Left lobe of liver (tissue), 2 donors: ENCODE measurements at regions not wholly inside any gene's neighbourhood (a gene's known extent, or its start where the extent isn't known, plus 50 kb on each side); places are given as distances from the start of the nearest gene placed in this dataset.
"Not testable (repeated sequence)": the region's sequence is repeated elsewhere in the genome, so short reads cannot be mapped to it uniquely, and the experiment has no call there.

Experiments
- ATAC-seq: fragments of 200-7000 bp; cut with Tn5 transposase; one replicate; pipeline ENCODE4 v1.9.1; 2020; ENCODE audit warnings: mild to moderate bottlenecking, moderate library complexity
- DNase-seq: peaks from one replicate; pipeline ENCODE4 v3.0.0-alpha.2; 2020; ENCODE audit warnings: low spot score
- donor health status: DM: no; HTN: no; CAD: no; lungs with moderate emphysema.
- donor health status: DM: no; HTN: yes; CAD: no.

DNA sequence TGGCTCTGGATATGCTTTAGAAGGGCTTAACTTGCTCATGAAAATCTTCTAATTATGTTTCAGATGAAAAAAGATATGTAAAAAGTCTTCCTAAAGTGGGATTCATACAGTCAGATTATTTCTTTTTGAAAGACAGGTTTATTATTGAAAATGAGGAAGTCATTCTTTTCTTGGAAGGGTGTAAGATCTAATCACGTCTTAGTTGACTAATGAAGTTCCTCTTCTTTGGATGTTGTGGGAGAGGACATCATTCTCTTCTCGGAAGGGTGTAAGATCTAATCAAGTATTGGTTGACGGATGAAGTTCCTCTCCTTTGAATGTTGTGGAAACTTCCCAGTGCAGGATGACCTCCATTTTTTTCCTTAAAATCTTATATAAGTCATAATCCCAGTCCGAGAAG, 74.9 kb downstream of the ALG10 start:
- DNase-seq = no peak
- ATAC-seq = no peak

GRCh38 chr12:34105392-34105933, 83.2 kb downstream of the ALG10 start:
- DNase-seq = no peak
- ATAC-seq = no peak

- ATAC-seq (no peak), DNase-seq (no peak)
Measured at GRCh38 chr12:34106172-34106571, 83.9 kb downstream of the ALG10 start.

DNA sequence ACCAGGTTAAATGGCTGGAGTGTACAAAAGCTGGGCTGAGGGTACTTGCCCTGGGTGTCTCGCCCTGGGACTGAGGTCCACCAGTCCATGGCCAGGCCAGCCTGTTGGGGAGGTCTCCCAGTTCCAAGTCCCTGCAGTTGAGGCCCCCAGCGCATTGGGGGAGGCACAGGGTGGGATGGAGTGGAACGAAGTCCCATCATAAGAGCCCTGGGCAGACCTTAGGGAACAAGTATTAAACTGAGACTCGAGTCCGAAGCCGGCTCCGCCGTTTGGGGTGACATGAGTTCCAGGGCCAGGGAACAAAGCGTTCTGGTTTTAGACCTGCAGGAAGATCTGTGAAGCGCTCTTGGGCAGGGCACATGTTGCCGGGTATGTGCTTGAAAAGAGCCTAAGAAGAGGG, 84.7 kb downstream of the ALG10 start:
- no peak for DNase-seq
- ATAC-seq = no peak

GRCh38 chr12:34107781-34108404, 85.6 kb downstream of the ALG10 start:
- no peak for ATAC-seq
- DNase-seq = no peak

DNA sequence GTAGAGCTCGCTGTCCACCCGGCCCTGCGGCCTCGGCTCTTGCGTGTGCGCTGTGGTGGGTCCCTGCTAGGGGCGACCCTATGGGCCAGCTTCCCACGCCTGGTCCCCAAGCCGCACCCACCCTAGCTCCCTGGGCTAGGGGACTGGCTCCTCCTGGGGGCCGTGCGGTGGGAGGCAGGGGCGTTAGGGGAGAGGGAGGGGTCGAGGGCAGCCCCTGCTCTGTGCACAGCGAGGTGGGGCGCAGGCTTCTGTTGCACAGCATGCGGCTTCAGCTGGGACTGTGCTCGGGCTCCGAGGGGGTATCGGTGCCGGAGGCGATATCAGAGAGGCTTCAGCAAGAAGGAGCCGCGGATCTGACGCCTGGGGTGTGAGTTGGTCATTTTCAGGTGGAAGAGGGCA, 86.1 kb downstream of the ALG10 start:
- no peak for ATAC-seq
- no peak for DNase-seq

DNA sequence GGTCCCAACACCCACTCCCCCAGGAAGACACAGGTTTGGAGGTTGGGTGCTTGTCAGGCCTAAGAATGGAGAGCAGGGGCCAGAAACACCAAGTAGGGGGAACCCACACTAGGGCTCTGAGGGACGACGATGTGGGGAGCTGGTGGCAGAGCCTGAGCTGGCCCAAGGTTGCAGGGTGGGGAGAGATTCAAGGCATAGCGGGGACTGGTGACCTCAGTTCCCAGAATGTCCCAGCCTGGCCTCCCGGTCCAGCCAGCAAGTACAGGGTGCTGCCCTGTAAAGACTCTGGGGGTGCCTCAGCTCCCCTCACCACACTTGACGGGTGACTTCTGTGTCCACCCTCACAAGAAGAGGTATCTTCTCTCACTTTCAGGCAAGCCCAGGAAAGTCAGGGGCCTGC, 86.7 kb downstream of the ALG10 start:
- DNase-seq (no peak), ATAC-seq (no peak)

GRCh38 chr12:34109390-34109789, 87.1 kb downstream of the ALG10 start:
- ATAC-seq = no peak
- no peak for DNase-seq

DNA sequence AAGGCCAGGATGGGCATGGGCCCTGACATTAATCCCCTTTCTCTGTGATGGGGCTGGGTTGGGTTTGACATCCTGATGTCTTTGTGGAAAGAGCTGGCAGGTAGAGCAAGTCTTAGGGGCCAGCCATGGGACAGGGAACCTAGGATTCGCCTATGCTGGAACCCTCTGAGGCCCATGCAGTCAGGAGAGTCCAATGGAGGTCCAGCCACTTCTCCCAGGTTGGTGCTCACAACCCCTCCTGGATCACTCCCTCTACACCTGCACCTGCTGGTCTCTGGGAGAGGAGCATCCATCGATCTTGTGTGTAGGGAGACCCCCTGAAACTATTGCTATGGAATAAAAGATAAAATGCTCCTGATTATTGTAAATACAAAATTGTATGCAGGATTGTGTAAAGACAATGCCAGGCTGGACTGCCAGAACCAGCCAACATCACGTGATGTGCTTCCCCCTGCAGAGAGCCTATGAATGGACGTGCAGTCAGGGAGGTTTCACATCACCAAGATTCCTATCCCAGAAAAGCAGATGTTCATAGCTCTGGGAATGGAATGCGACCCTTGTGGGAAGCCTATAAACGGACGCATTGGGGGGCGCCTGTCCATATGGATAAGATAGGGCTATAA, 87.7 kb downstream of the ALG10 start:
- DNase-seq = not testable (repeated sequence)

DNA sequence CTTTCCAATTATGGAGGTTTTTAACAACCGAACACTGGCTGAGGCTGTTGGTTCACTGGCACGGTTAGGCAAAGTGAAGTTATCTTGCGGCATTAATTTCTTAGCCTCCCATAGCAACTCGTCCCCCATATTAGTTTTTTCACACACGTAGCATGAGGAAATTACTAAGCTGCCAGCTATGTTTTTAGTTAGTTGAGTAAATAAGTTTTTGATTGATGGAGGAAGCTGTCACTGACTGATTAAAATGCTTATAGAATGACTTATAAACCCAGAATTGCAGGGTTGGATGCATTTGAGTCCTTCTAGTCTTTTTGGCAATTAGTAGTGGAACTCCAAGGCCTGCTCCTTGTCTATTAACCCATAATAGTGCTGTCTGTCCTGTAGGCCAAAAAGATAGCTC, 97.1 kb downstream of the ALG10 start:
- DNase-seq (no peak), ATAC-seq (no peak)

More for the DNA sequence above, 87.7 kb downstream of the ALG10 start:
- ATAC-seq = not testable (repeated sequence)

DNA sequence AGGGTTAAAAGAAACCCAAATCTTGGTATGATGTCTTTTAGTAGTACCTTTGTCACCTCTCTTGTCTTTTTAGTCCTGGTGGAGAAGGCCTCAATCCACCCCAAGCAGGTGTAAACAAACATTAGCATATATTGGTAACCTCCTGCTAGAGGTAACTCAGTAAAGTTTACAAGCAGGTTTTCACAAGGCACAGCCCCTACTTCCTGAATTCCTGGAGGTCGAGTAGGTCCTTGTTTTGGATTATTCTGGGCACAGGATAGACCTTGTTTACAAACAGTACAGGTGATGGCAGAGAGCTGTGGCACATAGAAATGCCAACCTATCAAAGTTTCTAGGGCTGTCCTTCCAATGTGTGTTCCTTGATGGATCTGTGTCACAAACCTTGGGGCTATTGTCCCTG, 99.1 kb downstream of the ALG10 start:
- DNase-seq = no peak
- no peak for ATAC-seq

- not testable (repeated sequence) for DNase-seq
- peak; percentile 77 for ATAC-seq
Measured at GRCh38 chr12:34123092-34123491, 100.8 kb downstream of the ALG10 start.

GRCh38 chr12:34124608-34125007, 102.3 kb downstream of the ALG10 start:
- ATAC-seq = peak; percentile 71
- DNase-seq = no peak

GRCh38 chr12:34126239-34126641, 103.9 kb downstream of the ALG10 start:
- no peak for DNase-seq
- peak; percentile 89 for ATAC-seq

DNA sequence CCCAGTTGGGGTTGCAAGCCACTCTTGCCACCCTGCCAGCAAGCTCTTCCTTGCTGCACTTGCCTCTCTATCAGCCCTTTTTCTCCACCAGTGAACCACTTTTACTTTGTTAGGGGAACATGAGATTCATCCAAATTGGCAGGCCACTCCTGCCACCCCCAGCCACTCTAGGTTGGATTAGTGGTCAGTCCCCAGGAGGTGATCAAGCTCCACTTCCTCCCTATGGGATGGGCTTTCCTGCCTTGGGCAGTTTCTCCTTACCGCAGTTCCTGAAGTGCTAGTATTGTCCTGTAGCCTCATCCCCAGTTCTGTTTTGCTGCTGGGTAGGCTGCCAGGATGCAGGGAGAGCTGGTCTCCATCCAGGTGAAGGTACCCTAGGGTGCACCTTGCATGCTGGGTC, 104.5 kb downstream of the ALG10 start:
- ATAC-seq (no peak), DNase-seq (no peak)

GRCh38 chr12:34127379-34127778, 105.1 kb downstream of the ALG10 start:
- ATAC-seq, DNase-seq: not testable (repeated sequence)

DNA sequence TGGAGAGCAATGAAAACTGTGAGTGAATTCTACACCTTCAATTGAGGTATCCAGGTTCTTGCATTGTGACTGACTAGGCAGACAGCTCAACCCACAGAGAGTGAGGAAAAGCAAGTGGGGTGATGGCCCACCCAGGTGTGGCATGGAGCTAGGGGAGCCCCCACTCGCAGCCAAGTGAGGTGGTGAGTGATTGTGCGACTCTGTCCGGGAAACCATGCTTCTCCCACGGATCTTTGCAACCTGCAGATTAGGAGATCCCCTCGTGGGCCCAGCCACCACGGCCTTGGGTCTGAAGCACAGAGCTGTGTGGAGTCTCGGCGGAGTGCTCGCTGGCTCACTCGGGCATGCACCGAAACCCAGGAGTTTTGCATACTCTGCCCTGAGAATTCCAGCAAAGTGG, 120.1 kb downstream of the ALG10 start:
- DNase-seq (no peak), ATAC-seq (no peak)

DNA sequence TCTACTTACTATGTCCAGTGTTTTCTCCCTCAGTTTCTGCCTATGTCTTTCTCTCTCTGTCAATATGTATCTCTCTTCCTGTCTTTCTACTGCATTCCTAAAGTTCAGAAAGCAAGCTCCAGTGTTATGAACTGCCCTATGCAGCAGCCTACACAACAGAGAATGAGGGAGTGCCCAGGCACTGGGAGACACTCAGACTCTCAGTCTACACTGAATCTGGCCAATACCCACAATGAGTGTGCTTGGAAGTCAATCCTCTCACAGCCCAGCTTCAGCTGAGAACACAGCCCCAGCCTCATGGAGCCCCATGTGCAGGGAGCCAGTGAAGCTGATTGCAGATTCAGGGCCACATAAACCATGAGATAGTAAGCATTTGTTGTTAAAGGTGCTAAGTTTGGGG, 128.7 kb downstream of the ALG10 start:
- DNase-seq = no peak
- ATAC-seq = no peak

DNA sequence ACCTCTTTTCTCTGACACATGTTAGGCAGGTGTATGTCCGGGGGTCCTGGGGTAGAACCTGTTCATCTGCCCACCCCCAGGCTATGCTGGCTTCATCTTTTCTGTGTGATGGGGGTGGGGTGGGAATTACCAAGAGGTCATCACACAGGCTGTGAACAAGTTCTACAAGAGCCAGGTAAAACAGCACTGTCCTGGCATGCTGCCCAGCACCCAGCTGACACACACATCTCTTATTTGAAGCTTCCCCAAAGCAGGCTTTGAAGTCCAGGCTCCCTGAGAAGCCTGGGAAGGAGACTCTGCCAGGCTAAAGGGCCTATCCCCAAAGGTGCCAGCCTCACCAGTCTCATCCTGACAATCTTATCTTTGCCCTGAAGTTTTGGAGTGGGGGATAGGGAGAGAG, 141.1 kb downstream of the ALG10 start:
- DNase-seq = no peak
- ATAC-seq = no peak

- DNase-seq (no peak), ATAC-seq (no peak)
Measured at GRCh38 chr12:34166427-34167060, 144.2 kb downstream of the ALG10 start.

GRCh38 chr12:34168507-34168906, 146.2 kb downstream of the ALG10 start:
- ATAC-seq, DNase-seq: not testable (repeated sequence)

DNA sequence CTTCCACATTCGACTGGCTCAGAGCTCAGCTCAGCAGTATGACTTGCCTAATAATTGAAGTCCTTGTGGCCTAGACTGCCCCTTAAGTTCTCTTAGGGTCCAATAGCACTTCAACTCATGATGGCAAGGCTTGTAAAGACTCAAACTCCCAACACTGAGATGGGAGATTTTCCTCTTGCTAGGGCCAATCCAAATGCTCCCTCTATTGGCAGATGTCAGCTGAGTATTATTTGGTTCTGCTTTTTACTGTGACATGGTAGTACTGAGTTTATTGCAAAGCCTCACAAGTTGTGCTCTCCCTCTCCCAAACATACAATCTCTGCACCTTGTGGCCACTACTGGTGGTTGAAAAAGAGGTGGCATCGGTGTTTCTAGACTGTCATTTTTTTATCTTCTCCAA, 164.2 kb downstream of the ALG10 start:
- ATAC-seq = no peak
- DNase-seq = no peak
